ENCODE measurements at regions not wholly inside any gene's neighbourhood (a gene's known extent, or its start where the extent isn't known, plus 50 kb on each side); places are given as distances from the start of the nearest gene placed in this dataset.

DNA sequence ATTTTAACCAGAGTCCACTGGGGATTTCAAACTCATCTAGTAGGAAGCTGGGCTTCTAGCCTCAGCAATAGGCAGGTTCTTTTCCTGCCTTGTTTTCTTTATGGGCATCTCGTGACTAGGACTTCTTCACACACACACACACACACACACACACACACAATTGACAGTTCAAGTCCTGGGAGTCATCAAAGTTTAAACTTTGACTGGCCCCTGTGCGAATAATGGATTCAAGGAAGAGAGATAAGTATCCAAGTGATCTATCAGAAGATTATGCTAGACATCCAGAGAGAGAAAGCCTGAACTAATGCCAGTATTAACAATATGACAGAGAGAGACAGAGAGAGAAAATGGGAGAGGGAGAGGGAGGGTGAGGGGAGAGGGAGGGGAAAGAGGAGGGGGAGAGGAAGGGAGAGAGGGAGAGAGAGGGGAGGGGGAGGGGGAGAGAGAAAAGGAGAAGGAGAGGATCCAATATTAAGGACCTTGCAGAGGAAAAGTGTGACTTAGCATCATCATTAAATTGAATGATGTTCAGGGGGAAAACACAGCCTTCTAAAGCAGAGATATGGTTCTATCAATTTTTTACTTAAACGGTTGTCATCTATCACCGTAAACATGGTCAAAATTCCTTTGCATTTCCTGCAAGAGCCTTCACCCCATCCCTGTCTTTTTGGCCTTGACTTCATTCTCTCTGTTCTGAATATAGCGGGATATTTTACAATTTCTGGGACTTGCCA lies 327.6 kb upstream of the ZEB2 start:
- DNase-seq = no peak

DNA sequence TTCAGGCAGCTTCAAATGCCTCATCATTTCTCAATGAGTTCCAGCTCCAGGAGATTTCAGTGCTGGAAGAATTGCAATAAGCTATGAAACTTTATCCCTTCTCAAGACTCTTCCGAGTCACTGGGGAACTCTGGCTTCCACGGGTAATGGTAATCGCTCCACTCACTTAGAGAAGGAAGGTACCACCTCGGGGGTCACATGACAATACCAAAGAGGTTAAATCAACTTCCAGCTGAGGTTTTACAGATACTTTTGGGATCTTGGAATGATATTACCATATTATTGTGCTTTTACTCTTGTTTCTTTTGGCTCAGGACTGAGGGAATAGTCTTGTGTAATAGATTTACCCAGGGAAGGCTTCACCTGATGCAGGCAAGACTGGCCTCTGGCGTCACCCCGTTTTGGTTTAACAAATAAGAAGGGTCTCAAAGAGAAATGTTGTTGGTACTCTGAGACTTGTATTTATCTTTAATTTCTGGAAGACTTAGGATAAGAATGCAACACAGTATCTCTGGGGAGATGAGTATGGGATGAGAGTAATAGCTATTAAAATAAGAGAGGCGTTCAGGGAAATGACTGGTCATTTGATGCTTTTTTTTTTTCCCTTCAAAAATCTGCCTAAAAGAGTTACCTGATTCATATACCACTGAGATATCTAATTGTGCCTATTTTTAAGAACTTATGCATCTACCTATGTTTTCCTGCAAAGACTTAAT lies 316.9 kb upstream of the ZEB2 start:
- DNase-seq = no peak

DNA sequence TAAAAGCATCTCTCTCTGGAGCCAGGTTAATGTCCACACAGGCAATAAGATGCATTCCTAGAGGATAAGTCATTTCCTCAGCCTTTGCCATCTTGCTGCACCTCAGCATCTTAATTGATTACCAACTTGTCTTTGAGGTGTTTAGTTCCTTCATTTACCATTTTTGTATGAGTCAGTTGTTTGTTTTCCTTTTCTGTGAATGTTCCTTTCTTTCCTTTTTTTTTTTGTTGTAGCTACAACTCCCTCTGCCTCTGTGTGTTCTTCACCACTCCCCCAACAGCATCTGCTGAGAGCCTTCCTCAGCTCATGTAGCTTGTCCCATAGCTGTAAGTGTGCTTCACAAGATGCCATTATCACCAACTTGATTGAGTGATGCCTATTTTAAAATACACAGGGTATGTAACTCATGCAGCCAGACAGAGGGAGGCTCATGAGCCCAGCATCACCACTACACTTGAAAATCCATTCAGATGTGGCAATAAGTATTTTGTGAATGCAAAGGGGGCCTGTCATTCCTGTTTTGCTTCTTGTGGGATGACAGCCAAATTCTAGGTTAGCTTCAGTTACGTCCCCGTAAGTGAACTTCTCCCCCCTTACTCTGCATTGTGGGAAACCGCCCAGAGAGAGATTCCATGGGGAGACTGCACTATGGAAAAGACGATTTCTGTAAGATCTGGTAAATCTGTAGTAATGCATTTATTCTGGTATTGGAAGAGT lies 315.9 kb upstream of the ZEB2 start:
- DNase-seq = no peak

DNA sequence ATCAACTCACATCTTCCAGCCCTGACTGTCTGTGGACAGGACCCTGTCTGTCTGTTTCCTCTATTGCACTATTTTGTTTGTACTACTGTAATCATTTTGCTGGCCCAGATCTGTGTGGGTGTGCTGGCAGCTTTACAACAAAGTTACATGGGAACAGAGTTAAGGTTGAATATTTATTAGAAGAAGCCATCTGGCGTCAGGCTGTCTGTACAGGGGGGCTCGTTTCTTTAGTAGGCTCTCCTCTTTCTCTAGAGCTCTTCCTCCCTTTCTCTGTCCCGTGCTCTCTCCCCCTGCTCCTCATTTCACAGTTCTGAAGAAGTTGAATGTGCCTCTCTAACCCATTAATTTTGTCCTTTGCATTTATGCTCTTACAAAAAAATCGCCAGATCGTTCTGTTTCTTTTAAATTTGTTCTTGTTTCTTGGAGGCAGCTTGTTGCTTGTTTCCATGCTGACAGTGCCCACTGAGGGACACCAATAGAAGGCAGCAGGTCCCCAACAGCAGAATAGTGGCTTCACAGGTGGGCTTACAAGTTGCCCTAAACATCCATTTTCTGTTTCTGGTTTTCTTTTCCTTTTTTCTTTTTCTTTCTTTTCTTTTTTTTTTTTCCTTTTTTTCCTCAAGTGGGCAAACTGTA lies 315.2 kb upstream of the ZEB2 start:
- DNase-seq = no peak

DNA sequence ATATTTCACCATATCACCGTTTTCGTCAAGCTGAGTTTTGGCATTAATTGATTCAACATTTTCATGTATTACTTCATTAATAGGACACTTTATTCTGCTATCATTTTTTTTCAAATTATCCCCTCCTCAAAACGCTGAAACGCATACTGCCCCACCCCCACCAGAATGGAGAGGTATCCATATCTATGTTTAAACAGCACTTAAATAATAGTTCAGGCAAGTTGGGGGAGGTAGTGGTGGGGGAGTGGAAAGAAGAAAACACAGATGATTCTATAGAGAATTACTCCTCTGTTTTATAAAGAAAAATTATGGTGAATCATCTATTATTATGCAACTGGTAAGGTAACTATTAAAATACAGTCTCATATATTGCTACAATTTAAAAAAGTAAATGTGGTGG lies 314.4 kb upstream of the ZEB2 start:
- no peak for DNase-seq

DNA sequence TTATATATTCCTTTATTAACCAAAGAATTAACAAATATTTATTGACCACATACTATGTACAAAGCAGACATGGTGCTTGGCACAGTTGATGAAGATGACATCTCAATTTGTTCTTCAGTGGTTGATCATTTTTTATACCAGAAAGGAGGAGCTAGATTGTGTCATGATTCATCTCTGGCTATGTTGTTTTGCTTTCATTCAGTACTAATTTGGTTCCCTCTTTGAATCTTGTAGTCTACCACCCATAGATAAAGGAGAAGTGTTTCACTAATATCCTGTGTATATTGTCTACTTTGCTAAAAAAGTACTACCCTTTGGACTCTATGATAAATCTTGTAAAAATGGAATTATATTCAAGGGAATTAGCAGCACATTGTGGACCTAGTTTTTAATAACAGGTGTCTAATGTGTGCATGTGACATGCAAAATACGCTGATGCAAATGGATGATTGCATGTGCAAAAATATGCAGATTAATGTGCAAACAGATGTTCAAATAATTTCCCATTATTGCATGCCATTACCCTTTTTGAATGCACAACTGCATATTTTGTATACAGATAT lies 313.2 kb upstream of the ZEB2 start:
- no peak for DNase-seq

DNA sequence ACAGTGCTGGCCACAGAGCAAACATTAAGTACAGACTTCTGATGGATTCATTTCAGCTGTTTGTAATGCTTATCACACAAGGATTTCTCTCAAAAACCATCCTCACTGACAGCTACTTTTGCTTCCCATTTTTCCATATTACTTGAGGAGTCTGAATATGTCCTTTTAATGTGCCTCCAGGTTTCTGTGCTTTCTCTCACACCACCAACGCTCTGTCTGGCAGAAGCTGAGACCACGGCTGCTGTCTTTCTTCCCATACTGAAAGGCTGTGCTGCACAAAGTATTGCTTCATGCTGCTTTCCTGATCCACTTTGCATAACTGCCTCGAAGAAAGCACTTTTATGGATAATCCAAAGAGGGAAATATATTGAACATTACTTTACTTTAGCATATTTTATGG lies 312.1 kb upstream of the ZEB2 start:
- DNase-seq = no peak

DNA sequence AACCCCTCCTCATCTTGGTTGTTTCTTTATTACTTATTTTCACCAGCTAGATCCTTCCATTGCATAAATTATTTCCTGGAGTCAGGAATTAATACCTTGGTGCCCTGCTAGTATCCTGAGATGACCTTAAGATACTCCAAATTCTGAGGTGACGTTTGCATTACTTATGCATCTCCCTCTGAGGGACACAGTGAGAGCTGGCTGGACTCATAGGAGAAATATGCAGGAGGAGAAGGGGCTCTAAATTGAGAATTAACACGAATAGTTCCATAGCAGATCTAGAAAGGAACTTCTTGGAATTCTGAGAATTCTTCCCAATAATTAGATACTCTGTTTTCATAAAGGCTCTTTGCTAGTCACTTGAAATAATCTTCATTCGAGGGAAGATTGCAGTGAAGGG lies 310.6 kb upstream of the ZEB2 start:
- no peak for DNase-seq

DNA sequence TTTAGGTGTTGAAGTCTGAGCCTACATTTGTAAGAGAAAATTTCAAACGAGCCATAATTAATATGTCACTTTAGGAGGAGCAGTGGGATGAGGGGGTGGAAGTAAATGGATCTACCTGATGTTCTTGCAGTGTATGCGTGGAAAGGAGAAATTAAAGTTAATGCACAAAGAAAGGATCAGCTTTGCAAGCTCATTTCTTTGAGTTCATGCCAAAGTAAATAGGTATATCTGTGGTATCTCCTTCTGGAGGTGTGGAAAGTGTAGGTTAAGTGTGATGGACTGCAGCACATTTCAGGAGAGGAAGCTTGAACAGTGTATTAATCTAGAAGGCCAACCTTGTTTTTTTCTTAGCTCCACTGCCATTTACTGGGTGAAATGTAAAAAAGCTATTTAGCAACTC lies 307.5 kb upstream of the ZEB2 start:
- no peak for DNase-seq

DNA sequence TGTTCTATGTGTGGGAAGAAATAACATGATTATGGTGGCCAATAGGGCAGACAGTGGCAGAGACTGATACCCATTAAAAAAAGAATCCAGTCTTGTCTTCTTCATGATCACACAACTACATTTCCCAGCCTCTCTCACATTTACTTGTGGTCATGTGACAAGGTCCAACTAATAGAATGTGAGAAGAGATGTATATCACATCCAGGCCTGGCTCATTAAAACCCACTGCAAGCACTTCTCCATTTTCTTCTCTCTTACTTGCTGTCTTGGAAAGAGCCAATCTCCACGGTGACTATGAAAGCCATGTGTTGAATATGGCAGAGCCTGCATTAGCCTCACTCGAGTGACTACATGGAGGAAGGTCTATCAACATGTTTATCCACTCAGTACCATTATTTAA lies 306.2 kb upstream of the ZEB2 start:
- DNase-seq = no peak

DNA sequence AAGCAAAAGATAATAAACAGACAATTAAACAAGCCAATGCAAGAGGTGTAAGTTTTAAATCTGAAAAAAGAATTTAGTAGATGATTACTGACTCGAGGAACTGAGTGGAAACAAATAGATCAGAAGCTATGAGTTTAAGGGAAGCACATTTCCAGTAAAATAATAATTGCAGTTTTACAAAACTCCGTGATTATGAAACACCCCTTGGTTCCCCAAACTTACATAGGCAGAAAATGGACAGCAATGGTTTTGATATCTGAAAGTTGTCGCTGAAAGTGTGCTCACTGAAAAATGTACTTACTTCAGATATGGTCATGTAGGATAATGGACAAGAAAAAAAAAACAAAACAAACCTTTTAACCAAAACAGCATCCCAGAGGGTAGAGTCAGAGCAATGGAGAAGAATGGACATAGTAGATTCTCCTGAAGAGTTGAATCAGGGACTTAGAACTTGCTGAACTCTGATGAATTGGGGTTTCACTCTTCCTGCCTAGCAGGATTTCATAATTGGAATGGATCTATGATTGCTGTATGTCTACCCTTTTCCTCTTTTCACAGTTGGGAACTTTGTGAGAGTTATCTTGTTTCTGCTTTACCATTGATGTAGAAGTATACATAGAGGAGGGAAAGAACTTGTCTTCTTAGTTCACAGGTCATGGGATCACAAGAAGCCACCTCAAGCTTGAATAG lies 305.6 kb upstream of the ZEB2 start:
- no peak for DNase-seq

DNA sequence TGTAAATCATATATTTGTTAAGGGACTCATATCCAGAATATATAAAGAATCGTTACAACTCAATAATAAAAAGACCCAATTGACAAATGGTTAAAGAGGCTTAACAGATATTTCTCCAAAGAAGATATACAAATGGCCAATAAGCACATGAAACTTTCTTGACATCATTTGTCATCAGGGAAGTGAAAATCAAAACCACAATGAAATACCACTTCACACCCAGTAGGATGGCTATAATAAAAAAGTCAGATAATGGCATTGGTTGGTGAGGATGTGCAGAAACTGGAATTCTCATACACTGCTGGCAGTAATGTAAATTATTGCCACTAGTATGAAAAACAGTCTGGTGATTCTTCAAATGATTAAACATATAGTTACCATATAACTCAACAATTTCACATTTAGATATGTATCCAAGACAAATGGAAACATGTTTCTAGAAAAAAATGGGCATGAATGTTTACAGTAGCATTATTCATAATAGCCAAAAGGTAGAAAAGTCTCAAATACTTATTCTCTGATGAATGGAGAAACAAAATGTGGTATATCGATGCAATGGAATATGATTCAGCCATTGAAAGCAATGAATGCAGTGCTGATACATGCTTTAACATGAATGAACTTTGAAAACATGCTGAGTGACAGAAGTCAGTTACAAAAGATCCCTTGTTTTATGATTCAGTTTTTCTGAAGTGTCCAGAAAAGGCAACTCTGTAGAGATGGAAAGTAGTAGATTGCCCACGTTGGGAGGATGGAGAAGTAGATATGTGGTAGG lies 304.6 kb upstream of the ZEB2 start:
- no peak for DNase-seq

DNA sequence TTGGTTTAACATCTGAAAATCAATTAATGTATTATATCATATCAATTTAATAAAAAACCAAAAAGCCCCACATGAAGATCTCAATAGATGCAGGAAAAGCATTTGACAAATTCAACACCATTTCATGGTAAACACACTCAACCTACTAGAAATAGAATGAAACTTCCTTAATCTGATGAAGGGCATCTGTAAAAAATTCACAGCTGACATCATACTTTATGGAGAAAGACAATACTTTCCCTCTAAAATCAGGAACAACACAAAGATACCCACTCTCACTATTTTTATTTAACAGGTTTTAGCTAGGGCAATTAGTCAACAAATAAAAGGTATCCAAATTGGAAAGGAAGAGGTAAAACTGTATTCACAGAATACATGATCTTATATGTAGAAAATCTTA lies 303.0 kb upstream of the ZEB2 start:
- DNase-seq = no peak

DNA sequence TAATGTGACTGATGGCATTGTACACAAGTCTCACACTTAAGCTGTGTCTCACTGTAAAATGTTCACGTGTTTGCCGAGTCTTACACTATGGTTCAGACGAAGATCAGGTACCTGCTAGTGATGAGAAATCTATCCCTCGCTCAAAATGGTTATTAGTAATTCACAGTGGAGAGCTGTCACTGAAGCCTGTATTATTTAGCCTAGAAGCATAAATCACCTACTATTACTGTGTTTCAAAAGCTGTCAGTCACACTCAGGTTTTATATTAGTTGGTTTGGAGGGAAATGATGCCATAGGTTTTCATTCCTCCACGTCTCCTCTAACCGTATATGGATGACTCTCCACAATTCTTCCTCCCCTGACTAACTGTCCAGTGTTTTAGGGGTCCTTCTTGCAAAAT lies 292.4 kb upstream of the ZEB2 start:
- no peak for DNase-seq

DNA sequence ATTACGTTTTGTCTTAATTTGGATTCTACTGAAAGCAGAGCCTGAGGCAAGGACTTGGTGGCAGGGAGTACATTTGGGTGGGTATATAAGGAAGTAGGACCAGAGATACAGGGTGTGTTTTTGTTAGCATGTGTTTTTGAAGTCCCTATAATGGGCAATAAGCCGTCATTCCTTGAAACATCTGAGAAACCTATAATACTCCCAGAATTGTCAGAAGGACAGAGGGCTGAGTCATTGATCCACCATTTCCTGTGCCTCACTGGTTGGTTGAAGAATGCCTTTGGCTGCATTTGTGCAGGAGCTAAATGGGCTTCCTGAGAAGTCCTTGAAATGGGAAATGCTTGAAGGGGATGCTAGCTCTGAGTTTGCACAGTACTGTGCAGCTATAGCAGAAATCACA lies 281.8 kb upstream of the ZEB2 start:
- DNase-seq = no peak

DNA sequence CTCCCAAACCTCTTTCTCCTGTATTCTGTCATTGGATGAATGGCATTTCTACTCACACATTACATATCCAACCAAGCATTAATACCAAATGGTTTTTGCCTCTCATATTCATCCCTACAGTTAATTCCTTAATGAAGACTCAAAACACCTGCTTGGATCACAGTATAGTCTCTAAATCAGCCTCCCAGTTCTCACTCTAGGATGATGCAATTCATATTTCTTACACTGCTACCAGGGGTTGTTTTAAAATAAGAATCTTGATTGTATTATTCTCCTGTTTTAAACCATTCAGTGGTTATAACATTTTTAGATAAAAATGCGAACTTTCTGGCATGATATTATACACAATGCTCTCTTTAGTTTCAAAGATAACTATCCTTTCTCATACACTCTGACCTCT lies 281.4 kb upstream of the ZEB2 start:
- DNase-seq = no peak

DNA sequence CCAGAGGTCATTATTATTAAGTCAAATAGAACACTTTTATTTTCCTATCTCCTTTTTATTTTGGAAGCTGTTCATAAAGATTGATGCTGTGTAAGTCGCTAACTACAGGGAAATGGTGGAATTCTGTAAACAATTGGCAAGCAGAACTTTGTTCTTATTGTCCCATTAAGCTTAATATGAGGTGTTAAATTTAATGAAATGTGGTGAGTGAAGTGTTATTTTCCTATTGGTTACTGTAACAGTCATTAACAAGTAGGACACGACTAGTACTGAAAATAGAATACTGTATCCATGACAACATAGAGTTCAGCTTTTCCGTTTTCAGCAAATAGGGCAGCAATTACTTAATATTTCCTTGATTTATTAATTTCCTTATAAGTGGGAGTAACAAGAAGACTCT lies 279.1 kb upstream of the ZEB2 start:
- DNase-seq = no peak

DNA sequence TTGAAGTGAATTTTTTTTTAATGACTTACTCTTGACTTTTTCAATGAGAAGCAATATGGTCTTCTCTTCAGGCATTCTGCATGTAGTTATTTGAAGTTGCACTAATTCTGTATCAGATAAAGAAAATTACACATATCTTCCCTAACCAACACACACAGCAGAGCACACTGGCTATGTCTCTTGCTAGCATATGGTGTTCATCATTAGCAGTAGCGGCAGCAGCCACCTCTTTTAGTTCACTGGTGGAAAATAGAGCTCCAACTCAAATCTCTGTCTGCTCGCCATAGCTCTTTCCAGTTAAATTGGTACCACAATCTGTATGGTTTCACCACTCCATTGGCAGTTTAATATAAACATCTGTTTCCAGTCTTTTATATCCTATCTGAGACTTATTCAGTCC lies 278.1 kb upstream of the ZEB2 start:
- DNase-seq = no peak

DNA sequence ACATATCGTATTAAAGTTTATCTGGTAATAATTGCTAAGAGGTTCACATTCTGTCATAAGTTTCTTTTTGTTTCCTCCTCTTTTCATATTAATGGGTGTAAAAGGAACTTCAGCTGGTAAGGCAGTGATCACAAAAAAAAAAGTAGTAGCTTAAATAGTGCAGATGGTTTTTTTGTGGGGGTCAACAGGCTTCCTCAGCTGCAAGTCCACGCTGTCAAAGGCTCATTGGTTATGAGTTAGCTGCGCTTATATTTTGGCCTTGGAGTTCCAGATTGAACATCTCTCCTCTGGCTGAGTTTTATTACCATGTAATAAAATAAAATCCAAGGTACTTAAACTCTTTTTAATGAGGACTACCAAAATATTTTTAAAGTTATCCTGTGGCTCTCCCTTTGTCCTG lies 277.0 kb upstream of the ZEB2 start:
- no peak for DNase-seq

DNA sequence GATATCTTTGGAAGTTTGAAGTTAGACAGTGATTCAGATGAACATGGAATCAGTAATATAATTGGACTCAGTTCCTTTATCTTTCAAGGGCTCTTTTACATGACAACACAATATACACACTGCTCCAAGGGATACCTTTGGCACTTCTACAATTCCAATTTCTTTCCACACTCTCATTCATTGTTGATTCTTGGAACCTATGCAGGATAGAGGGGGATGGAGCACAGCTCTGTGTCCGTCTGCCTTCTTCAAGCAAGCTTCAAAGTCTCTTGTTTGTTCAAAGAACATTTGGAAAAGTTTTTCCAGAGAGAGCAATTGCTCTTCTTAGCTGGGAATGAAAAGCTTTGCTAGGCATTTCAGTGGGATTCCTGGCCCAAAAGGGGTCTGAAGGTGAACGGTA lies 276.2 kb upstream of the ZEB2 start:
- no peak for DNase-seq

DNA sequence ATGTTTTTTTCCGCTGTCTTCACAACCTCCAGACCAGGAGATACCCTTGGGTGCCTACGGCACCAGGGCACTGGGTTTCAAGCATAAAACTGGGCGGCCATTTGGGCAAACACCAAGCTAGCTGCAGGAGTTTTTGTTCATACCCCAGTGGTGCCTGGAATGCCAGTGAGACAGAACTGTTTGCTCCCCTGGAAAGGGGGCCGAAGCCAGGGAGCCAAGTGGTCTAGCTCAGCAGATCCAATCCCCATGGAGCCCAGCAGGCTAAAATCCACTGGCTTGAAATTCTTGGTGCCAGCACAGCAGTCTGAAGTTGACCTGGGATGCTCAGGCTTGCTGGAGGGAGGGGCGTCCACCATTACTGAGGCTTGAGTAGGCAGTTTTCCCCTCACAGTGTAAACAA lies 265.3 kb upstream of the ZEB2 start:
- DNase-seq = no peak

DNA sequence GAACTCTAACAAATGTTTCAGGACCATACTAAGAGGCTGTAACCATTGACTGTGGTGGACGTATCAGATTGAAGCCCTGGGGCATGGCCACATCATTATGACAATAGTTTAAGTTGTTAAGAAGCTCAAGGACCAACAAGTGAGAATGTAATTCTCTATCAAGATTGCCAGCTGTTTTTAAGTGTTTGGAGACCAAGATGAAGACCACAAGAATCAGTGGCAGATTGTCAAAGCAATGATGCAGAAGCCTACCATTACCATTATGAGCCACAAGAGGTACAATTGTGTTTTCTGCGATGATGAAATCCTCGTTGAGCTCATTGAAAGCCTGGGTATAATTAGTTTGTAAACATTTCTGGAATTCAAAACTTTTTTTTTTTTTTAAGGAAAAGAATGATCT lies 261.1 kb upstream of the ZEB2 start:
- no peak for DNase-seq
